Stomach (tissue), 8 donors: ENCODE measurements at regions not wholly inside any gene's neighbourhood (a gene's known extent, or its start where the extent isn't known, plus 50 kb on each side); places are given as distances from the start of the nearest gene placed in this dataset.

Source experiments
- DNase-seq, 2 donors: peaks; one replicate each; pipeline versions ENCODE4 v3.0.0 to v3.0.0-alpha.2; 2013 to 2019
- H3K27ac ChIP-seq, 5 donors: fragments of 200-600 bp in 4 of 5; sonication (generic) in 4 of 5; one replicate each; pipeline ENCODE4 v1.5.1; 2013 to 2019; ENCODE audit warnings: mild to moderate bottlenecking in 1 of 5, moderate library complexity in 1 of 5
- H3K27me3 ChIP-seq, 3 donors: fragments of 200-600 bp; sonication (generic); one replicate each; pipeline ENCODE4 v1.5.1; 2017 to 2019; ENCODE audit warnings: mixed run types in 1 of 3
- H3K36me3 ChIP-seq, 4 donors: fragments of 200-600 bp; sonication (generic); 1 replicate in 3 of 4; 2 replicates in 1 of 4; pipeline ENCODE4 v1.5.1; 2016 to 2019
- H3K4me1 ChIP-seq, 4 donors: fragments of 200-600 bp; sonication (generic); one replicate each; pipeline ENCODE4 v1.5.1; 2016 to 2019
- H3K4me3 ChIP-seq, 4 donors: fragments of 200-600 bp; sonication (generic) in 3 of 4; one replicate each; pipeline ENCODE4 v1.5.1; 2016 to 2019; ENCODE audit warnings: mild to moderate bottlenecking in 1 of 4
- H3K9me3 ChIP-seq, 4 donors: fragments of 200-600 bp; sonication (generic); one replicate each; pipeline ENCODE4 v1.5.1; 2016 to 2019
- EP300 ChIP-seq: sonication (generic); formaldehyde crosslinking; IDR thresholded peaks from one replicate; pipeline ENCODE4 v1.6.1; 2017; ENCODE audit warnings: antibody characterized with exemption
- POLR2A ChIP-seq, 4 donors: fragments of 450-650 bp; IDR thresholded peaks; one replicate each; pipeline ENCODE4 v1.6.1; 2016; ENCODE audit warnings: antibody characterized with exemption in 4 of 4, control low read depth in 2 of 4, mild to moderate bottlenecking in 1 of 4, moderate library complexity in 1 of 4
- POLR2AphosphoS5 ChIP-seq, 3 donors: sonication (generic); formaldehyde crosslinking; IDR thresholded peaks; one replicate each; pipeline ENCODE4 v1.6.1; 2016; ENCODE audit warnings: antibody characterized with exemption in 3 of 3
- WGBS, 5 donors: extraction: QIAGEN DNeasy Blood & Tissue Kit in 3 of 5; methylation state at CpG; one replicate each; pipeline versions ENCODE4 v1.1.5 to v1.1.7; 2013 to 2018; 5-methylcytosine and 5-hydroxymethylcytosine counted together
- intact Hi-C: fragments of 100-400 bp; cut with DNase I; formaldehyde crosslinking; loops from one replicate; pipeline ENCODE4 v1.15.1; 2023; ENCODE audit warnings: low total_unique reads
- TF ChIP-seq, protein P1 (sequence below), 7 experiments: fragments of 450-650 bp in 4 of 7; fragments of 200-600 bp in 3 of 7; sonication (generic) in 3 of 7; IDR thresholded peaks; one replicate each; pipeline ENCODE4 v1.5.1; 2016 to 2019; ENCODE audit warnings: antibody characterized with exemption in 7 of 7, control low read depth in 2 of 7, mild to moderate bottlenecking in 1 of 7
- donor health status: healthy with polysubstance abuse.
- donor health status: Bipolar disorder and iron deficiency.
- donor health status: healthy.

DNA sequence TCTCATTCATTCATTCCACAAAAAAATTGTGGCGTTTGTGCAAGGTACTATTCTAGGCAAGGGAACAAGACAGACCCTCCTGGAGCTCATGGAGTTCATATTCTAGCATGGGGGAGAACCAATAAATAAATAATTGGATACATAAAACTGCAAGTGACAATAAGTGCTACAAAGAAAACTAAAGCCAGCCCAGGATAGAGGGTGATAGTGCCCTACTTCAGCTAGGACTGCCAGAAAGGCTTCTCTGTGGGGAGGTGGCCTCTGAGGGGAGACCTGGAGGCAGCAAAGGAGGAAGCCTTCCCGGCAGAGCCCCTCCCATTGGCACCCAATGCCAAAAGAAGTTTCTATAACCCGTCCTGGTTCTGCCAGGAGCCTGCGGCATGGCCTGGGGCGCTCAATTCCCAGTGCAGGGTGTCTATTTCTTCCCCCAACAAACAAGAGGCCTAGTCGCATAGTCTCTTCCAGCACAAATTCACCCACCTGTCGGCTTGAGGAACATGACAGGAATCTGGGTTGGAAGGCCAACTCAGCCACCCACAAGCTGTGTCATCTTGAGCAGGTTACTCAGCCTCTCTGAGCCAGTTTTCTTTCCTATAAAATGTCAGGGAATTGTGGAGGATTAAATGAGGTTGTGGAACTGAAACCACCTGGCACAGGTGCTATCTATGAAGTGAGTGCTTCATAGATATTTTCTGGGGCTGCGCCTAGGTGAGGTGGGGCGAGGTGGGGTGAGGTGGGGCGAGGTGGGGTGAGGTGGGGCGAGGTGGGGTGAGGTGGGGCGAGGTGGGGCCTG lies 94.3 kb downstream of the ZFP36L2 start:
- H3K4me1 ChIP-seq: peaks cover 61 to 95% (median 64%) of the 10 kb centered on the region in 4 donors
- H3K27me3 ChIP-seq: no peaks in the 10 kb centered on the region
- intact Hi-C loops: no loop called here
- DNase-seq: no peak
- no peak overlapping the region for H3K4me3 ChIP-seq
- peak overlapping the region; percentile 80 to 89 (median 84) for H3K27ac ChIP-seq
- no peaks in the 10 kb centered on the region for H3K36me3 ChIP-seq
- TF ChIP-seq, protein P1, sequence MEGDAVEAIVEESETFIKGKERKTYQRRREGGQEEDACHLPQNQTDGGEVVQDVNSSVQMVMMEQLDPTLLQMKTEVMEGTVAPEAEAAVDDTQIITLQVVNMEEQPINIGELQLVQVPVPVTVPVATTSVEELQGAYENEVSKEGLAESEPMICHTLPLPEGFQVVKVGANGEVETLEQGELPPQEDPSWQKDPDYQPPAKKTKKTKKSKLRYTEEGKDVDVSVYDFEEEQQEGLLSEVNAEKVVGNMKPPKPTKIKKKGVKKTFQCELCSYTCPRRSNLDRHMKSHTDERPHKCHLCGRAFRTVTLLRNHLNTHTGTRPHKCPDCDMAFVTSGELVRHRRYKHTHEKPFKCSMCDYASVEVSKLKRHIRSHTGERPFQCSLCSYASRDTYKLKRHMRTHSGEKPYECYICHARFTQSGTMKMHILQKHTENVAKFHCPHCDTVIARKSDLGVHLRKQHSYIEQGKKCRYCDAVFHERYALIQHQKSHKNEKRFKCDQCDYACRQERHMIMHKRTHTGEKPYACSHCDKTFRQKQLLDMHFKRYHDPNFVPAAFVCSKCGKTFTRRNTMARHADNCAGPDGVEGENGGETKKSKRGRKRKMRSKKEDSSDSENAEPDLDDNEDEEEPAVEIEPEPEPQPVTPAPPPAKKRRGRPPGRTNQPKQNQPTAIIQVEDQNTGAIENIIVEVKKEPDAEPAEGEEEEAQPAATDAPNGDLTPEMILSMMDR (IDR thresholded peaks at IDR 0.05): no peak
- TF ChIP-seq POLR2AphosphoS5 (IDR thresholded peaks at IDR 0.05): no peak
- no peak for TF ChIP-seq POLR2A (IDR thresholded peaks at IDR 0.05)
- no peak for TF ChIP-seq EP300
- 36 to 53% (median 43%) methylated on average over 9 to 12 of the region's 12 CpGs for WGBS, 5 donors
- no peaks in the 10 kb centered on the region for H3K9me3 ChIP-seq

DNA sequence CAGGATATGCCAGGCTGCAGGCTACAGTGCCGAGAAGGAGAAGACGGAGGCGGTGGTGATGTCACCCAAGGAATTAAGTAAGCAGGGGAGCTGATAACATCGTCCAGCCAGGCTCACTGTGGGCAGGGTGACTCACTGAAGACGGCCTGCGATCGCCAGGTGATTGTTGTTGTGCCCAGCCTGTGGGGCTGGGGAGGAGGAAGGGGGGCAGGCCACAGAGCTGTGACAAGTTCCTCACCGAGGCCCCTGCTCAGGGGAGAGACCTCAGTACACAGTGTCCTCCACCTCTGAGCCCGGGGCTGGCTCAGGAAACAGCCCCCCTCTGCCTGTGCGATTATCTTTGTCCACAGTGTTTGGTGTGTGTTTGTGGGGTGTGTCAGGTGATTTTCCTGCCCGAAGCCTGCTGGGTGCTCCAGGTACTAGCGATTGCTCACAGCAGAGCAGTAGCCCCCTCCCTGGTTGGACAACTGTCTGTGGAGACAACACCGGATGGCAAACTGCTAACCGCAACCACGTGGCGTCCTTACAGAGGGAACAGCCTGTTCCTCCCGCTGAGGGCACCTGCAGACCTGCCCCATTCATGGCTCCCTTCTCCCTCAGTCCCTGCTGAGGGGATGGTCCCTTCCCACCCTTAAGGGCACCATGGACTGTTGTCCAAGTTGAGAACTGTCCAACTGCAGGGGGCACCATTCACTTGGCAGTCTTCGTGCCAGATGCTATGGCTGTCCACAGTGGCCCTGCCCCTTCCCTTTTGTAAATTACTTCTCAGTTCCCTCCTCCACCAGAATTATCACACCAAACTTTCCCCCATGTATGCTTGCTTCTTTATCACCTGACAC lies 95.1 kb downstream of the ZFP36L2 start:
- peak; percentile 91 to 94 for DNase-seq
- H3K9me3 ChIP-seq: no peaks in the 10 kb centered on the region
- H3K4me1 ChIP-seq: peaks cover 61 to 98% (median 64%) of the 10 kb centered on the region in 4 donors
- intact Hi-C loops: no loop called here
- 14 to 39% (median 22%) methylated on average over 14 to 18 of the region's 18 CpGs for WGBS, 5 donors
- H3K27me3 ChIP-seq: no peaks in the 10 kb centered on the region
- H3K4me3 ChIP-seq: no peak overlapping the region
- TF ChIP-seq, protein P1 (IDR thresholded peaks at IDR 0.05): peak in 4 of 7 experiments; percentile 23 to 72 (median 42)
- TF ChIP-seq POLR2A (IDR thresholded peaks at IDR 0.05) (no peak), POLR2AphosphoS5 (IDR thresholded peaks at IDR 0.05) (peak in 2 of 3 donors; percentile 85 to 87), EP300 (peak; percentile 8)
- H3K27ac ChIP-seq: peak overlapping the region; percentile 80 to 89 (median 84)
- H3K36me3 ChIP-seq: no peaks in the 10 kb centered on the region

DNA sequence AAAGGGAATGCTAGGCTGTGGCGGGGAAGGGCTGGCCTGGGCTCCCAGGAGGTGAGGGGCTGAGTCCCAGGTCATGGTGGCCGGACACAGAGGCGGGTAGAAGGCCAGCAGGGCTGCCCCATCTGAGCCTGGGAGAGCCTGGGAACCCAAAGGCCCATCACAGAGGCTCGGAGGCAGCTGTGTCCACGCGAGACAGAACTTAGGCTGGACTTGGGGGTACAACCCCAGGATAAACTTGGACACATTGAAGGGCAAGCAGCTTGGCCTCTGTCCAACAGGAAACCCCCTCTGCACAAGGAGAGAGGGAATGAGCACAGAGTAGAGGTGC lies 95.9 kb downstream of the ZFP36L2 start:
- peaks cover 54 to 93% (median 60%) of the 10 kb centered on the region in 4 donors for H3K4me1 ChIP-seq
- H3K4me3 ChIP-seq: no peak overlapping the region
- H3K9me3 ChIP-seq: no peaks in the 10 kb centered on the region
- H3K36me3 ChIP-seq: no peaks in the 10 kb centered on the region
- no peaks in the 10 kb centered on the region for H3K27me3 ChIP-seq
- intact Hi-C loops: no loop called here
- TF ChIP-seq, protein P1 (IDR thresholded peaks at IDR 0.05): no peak
- TF ChIP-seq POLR2AphosphoS5 (IDR thresholded peaks at IDR 0.05): no peak
- no peak for TF ChIP-seq POLR2A (IDR thresholded peaks at IDR 0.05)
- TF ChIP-seq EP300: no peak
- 89 to 97% (median 93%) methylated on average over 6 of the region's 6 CpGs for WGBS, 5 donors
- peak overlapping the region; percentile 80 to 89 (median 84) for H3K27ac ChIP-seq
- DNase-seq: no peak

DNA sequence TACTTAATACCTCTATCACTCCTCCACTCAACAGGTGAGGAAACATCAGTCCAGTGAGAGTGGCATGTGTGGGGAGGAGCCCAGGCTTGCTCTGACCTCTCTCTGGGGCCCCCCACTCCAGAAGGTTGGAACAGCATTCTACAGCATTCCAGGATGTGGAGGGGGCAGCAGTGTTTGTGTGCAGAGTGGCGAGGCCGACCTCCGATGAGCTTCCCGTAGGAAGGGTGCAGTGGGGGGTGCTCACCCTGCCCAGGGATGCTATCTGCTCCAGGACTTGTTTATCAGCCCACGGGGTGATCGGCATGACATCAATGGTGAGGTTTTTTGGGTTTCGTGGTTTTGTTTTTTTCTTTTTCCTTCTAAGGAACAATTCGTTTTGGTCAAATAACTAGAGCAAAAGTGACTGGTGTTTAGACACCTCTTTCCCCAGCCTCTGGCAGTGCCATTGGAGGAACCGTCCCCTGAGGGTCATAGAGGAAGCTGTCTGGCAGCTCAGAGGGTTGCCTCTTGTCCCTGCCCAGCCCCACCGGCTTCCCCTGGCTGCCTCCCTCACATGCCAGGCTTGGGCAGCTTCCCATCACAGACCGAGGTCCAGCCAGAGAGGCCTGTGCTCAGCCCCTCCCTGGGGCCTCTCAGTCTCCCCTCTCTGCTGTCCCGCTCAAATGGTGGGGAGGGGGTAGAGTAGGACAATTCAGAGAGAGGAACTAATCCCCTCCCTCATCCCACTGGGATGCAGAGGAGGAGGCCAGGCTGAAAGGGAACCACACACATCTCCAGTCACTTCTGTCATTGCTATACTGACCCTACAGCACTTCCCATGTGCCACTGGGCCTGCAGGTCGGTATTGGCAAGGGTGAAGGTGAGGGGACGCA lies 96.5 kb downstream of the ZFP36L2 start:
- peak in 1 of 3 donors; percentile 31 for TF ChIP-seq POLR2AphosphoS5 (IDR thresholded peaks at IDR 0.05)
- TF ChIP-seq, protein P1 (IDR thresholded peaks at IDR 0.05): no peak
- no peak for TF ChIP-seq POLR2A (IDR thresholded peaks at IDR 0.05)
- DNase-seq: peak; percentile 44
- H3K27me3 ChIP-seq: no peaks in the 10 kb centered on the region
- WGBS, 5 donors: 65 to 75% (median 72%) methylated on average over 11 to 14 of the region's 14 CpGs
- H3K9me3 ChIP-seq: no peaks in the 10 kb centered on the region
- no peaks in the 10 kb centered on the region for H3K36me3 ChIP-seq
- peak overlapping the region; percentile 80 to 89 (median 84) for H3K27ac ChIP-seq
- intact Hi-C loops: no loop called here
- peaks cover 52 to 87% (median 56%) of the 10 kb centered on the region in 4 donors for H3K4me1 ChIP-seq
- no peak overlapping the region for H3K4me3 ChIP-seq
